ENCODE measurements at regions not wholly inside any gene's neighbourhood (a gene's known extent, or its start where the extent isn't known, plus 50 kb on each side); places are given as distances from the start of the nearest gene placed in this dataset.

DNA sequence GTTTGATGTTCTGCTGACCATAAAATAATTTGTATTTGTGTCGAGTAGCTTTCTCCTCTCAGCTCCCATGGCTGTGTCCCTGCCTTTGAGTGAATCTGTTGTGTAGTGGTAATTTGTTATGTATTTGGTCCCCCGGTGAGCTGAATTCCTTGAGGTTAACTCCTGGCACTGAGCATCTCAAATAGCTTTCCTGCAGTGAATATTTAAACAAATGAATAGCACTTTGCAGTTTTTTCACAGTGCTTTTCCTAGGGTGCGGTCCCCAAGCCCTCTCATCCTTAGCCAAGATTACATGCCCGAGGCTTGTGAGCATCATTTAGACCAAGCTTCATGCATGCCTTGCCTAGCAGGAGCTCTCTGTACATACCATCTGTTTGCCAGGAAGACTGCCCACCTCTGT is 74.2 kb downstream of the CLDN34 start:
- TF ChIP-seq, protein P1, sequence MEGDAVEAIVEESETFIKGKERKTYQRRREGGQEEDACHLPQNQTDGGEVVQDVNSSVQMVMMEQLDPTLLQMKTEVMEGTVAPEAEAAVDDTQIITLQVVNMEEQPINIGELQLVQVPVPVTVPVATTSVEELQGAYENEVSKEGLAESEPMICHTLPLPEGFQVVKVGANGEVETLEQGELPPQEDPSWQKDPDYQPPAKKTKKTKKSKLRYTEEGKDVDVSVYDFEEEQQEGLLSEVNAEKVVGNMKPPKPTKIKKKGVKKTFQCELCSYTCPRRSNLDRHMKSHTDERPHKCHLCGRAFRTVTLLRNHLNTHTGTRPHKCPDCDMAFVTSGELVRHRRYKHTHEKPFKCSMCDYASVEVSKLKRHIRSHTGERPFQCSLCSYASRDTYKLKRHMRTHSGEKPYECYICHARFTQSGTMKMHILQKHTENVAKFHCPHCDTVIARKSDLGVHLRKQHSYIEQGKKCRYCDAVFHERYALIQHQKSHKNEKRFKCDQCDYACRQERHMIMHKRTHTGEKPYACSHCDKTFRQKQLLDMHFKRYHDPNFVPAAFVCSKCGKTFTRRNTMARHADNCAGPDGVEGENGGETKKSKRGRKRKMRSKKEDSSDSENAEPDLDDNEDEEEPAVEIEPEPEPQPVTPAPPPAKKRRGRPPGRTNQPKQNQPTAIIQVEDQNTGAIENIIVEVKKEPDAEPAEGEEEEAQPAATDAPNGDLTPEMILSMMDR (conservative IDR thresholded peaks at IDR 0.05): no peak
- TF ChIP-seq ZFX (IDR thresholded peaks at IDR 0.05): no peak
